ENCODE measurements at regions not wholly inside any gene's neighbourhood (a gene's known extent, or its start where the extent isn't known, plus 50 kb on each side); places are given as distances from the start of the nearest gene placed in this dataset.
"Not testable (repeated sequence)": the region's sequence is repeated elsewhere in the genome, so short reads cannot be mapped to it uniquely, and the experiment has no call there.

- no peak for DNase-seq (ENCODE audit: low read depth)
Measured at GRCh38 chr19:27955485-27956480, 1257.2 kb downstream of the UQCRFS1 start.

GRCh38 chr19:27942607-27943006, 1270.3 kb downstream of the UQCRFS1 start:
- not testable (repeated sequence) for DNase-seq (ENCODE audit: low read depth)

GRCh38 chr19:27936139-27936538, 1276.8 kb downstream of the UQCRFS1 start:
- no peak for DNase-seq (ENCODE audit: low read depth)

GRCh38 chr19:27935669-27936068, 1277.3 kb downstream of the UQCRFS1 start:
- DNase-seq (ENCODE audit: low read depth), result no peak

GRCh38 chr19:27929399-27929798, 1283.6 kb downstream of the UQCRFS1 start:
- no peak for DNase-seq (ENCODE audit: low read depth)

- no peak for DNase-seq (ENCODE audit: low read depth)
Measured at GRCh38 chr19:27925202-27925601, 1287.7 kb downstream of the UQCRFS1 start.

GRCh38 chr19:27922970-27923369, 1290.0 kb downstream of the UQCRFS1 start:
- no peak for DNase-seq (ENCODE audit: low read depth)

GRCh38 chr19:27920774-27921173, 1292.2 kb downstream of the UQCRFS1 start:
- DNase-seq (ENCODE audit: low read depth), result no peak

GRCh38 chr19:27918818-27919217, 1294.1 kb downstream of the UQCRFS1 start:
- no peak for DNase-seq (ENCODE audit: low read depth)

GRCh38 chr19:27911122-27911898, 1301.6 kb downstream of the UQCRFS1 start:
- no peak for DNase-seq (ENCODE audit: low read depth)

GRCh38 chr19:27909861-27910260, 1303.1 kb downstream of the UQCRFS1 start:
- DNase-seq (ENCODE audit: low read depth), result no peak

GRCh38 chr19:27909185-27909840, 1303.6 kb downstream of the UQCRFS1 start:
- no peak for DNase-seq (ENCODE audit: low read depth)

DNA sequence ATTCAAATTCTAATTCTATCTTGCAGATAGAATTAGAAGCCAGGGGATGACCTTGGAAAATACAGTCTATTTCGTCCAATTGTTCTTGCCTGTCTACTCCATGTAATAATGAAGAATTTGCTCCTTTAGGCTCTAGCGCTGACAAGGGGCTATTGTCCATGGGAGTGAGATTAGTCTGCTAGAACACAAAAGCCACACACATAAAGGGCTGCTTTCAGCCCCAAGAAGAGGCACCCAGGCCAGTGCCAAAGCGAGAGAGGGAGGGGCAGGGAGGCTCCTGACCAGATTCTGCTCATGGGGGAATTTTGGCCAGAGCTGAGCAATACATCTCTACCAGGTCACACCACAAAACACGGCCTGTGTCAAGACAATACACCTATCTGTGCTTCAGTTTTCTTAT, 1306.9 kb downstream of the UQCRFS1 start:
- DNase-seq (ENCODE audit: low read depth), result no peak

GRCh38 chr19:27905074-27905473, 1307.9 kb downstream of the UQCRFS1 start:
- no peak for DNase-seq (ENCODE audit: low read depth)

DNA sequence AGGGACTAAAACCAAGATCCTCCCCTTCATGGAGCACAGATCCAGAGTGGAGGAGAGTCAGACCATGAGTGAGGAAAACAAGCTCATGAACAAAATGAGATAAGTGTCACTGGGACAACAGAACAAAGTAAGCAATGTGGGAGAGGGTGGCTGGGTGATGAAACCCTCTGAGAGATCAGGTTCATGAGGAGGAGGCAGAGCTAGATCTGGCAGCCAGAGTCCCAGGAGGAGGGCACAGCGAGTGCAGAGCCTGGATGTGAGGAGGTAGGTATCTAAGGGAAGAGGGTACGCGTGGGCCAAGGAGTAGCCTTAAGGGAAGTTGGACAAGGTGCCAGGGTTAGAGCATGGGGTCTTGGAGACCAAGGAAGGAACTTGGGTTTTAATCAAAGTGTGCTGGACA, 1311.9 kb downstream of the UQCRFS1 start:
- DNase-seq (ENCODE audit: low read depth), result no peak

- DNase-seq (ENCODE audit: low read depth), result no peak
Measured at GRCh38 chr19:27896091-27896490, 1316.9 kb downstream of the UQCRFS1 start.

GRCh38 chr19:27894906-27895754, 1317.8 kb downstream of the UQCRFS1 start:
- DNase-seq (ENCODE audit: low read depth), result no peak

GRCh38 chr19:27892500-27892899, 1320.5 kb downstream of the UQCRFS1 start:
- no peak for DNase-seq (ENCODE audit: low read depth)

DNA sequence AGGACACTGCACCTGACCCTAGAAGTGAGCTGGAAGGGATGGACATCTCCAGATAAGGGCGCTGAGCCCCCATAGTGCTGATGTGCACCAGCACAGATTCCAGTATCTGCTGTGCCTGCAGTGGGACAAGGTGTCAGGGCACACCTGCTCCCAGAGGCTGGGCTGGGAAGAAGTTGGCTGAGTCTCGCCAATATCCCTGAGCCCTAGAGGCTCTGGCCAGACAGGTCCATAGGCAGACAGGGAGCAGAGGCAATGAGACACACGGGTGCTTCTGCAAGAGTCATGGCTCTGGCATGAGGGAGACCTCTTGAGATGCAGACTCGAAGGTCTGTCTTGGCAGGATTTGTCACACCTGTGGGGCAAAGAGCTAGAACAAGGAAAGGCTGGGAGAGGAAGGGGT, 1321.5 kb downstream of the UQCRFS1 start:
- no peak for DNase-seq (ENCODE audit: low read depth)

DNA sequence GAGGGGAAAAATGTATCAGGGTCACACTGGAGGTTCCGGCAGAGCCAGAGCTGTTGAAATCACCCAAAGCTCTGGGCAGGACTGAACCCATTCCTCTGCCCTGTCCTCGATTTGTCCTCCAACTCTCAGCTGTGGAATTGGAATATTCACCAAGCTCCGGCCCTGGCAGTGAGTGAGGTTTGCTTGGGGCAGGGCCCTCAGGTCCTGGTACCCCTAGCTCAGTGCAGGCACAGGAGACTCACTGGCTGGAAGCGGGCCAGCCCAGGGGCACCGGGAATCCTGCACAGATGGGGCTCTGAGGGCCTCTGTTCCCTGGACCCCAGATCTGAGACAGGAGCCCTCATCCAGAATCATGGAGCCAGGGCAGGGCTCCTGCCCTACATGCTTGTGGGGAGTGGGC, 1322.3 kb downstream of the UQCRFS1 start:
- DNase-seq (ENCODE audit: low read depth), result no peak

GRCh38 chr19:27890206-27890605, 1322.7 kb downstream of the UQCRFS1 start:
- no peak for DNase-seq (ENCODE audit: low read depth)

Measured in CMK (cell line).